HG03342 (cell line): ENCODE measurements at regions not wholly inside any gene's neighbourhood (a gene's known extent, or its start where the extent isn't known, plus 50 kb on each side); places are given as distances from the start of the nearest gene placed in this dataset.

Experiments used
- ATAC-seq: cut with Tn5 transposase; IDR thresholded peaks from one replicate; pipeline ENCODE4 v1.9.1; 2021; ENCODE audit warnings: mild to moderate bottlenecking, moderate library complexity; ENCODE audit not compliant: unreplicated experiment

DNA sequence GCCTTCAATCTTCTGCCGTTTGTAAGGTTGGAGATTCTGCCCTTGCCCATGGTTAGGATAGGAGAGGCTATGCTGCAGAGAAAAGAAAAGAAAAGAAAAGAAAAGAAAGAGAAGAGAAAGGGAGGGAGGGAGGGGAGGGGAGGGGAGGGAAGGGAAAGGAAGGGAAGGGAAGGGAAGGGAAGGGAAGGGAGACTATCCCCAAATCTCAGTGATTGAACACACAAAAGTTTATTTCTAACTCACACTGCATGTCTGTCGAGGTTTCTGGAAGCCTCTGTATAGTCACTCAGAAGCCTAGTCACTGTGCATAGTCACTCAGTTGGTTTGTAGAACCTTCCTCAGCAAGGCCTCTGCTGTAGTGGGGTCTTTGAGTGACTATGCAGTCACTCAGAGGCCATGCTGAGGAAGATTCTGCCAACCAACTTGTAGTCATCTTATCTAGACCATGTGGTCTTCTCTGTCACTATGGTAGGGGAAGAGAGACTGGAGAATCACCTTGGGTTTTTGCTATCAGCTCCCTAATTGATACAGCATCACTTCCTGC lies 52.3 kb upstream of the ABCC9 start:
- ATAC-seq = no peak

GRCh38 chr12:21992823-21993222 lies 51.6 kb upstream of the ABCC9 start:
- ATAC-seq = peak; percentile 89

DNA sequence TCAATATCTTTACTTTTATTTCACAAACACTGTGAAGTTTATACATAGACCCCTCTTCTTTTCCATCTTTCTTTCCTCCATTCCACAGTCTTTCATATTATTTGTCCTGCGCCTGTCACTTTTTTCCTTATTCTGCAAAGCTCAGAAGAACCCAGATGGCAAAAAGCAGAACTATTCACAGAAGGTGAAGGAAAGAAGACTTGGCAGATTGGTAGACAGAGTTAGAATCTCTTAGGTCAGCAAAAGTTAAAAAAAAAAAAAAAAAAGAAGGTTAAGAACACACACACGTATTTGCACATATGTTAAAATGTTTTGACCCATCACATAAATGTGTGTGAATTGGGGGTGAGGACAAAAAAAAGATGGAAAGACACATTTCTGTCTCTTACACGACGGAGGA lies 50.3 kb upstream of the ABCC9 start:
- ATAC-seq = no peak
